ENCODE measurements at regions not wholly inside any gene's neighbourhood (a gene's known extent, or its start where the extent isn't known, plus 50 kb on each side); places are given as distances from the start of the nearest gene placed in this dataset.
"Not testable (repeated sequence)": the region's sequence is repeated elsewhere in the genome, so short reads cannot be mapped to it uniquely, and the experiment has no call there.

GRCh38 chr1:38153778-38154470 is 107.3 kb upstream of the POU3F1 start:
- no peak for TF ChIP-seq CTCF (IDR thresholded peaks at IDR 0.05; ENCODE audit: insufficient read depth, low read length, missing control alignments)
- ChIA-PET POLR2A (no interaction called here), CTCF (no interaction called here)
- DNase-seq (ENCODE audit: low read depth, low spot score), result no peak
- no peak overlapping the region for H3K4me3 ChIP-seq (ENCODE audit: low read depth, low read length)

DNA sequence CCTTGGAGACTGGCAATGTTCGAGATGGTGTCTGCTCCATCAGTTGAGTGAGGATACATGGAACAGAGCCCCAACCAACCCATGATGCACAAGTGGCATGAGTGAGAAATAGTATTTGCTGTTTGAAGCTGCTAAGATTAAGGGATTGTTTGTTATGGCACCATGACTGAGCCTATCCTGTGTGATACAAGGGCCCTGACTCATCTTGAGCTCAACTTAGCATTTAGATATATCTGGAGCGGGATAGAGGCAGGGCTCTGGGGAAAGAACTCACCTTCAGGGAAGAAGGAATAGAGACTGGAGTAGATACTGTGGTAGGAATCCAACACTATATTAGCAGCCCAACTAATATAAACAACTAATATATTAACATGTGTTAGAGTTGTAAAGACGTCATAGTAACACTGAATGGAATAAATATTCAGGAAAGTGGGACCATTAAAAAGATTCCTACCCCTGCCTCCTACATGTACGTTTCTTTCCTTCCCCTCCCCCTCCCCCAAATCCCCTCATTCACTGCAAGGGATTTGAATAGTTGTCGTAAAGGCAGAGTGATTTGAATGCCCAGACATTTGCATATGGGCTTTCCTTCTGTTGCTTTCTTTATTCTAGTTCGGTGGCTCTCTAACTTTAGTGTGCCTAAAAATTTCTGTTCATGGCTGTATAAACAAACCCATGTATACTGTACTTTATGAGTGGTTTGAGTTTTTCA is 106.6 kb upstream of the POU3F1 start:
- H3K4me3 ChIP-seq (ENCODE audit: low read depth, low read length), result no peak overlapping the region
- ChIA-PET POLR2A (no interaction called here), CTCF (no interaction called here)
- TF ChIP-seq CTCF (IDR thresholded peaks at IDR 0.05; ENCODE audit: insufficient read depth, low read length, missing control alignments), result no peak
- DNase-seq (ENCODE audit: low read depth, low spot score), result no peak

- DNase-seq (ENCODE audit: low read depth, low spot score), result no peak
- TF ChIP-seq CTCF (IDR thresholded peaks at IDR 0.05; ENCODE audit: insufficient read depth, low read length, missing control alignments), result no peak
- POLR2A ChIA-PET, result no interaction called here
- no peak overlapping the region for H3K4me3 ChIP-seq (ENCODE audit: low read depth, low read length)
- CTCF ChIA-PET, result no interaction called here
Observed at GRCh38 chr1:38152351-38153065, 105.9 kb upstream of the POU3F1 start.

DNA sequence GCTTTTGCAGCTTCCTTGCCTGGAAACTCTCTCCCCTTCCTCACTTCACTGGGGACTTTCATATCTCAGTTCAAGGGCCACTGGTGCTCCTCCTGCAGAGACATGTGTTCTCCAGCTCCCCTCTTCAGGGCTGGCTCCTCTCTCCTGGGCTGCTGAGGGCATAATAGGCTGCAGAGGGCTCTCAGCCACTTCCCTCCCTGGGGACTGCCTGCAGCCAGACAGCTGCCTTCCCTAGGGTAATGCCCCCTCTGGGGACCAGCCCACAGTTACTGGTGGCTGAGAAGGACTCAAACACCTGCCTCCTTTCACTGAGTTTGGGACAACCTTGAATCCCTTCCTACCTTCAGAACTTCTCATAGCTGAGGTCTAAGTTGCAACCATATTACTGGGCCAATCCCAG is 104.8 kb upstream of the POU3F1 start:
- DNase-seq (ENCODE audit: low read depth, low spot score), result no peak
- no peak overlapping the region for H3K4me3 ChIP-seq (ENCODE audit: low read depth, low read length)
- CTCF ChIA-PET, result no interaction called here
- POLR2A ChIA-PET, result no interaction called here
- no peak for TF ChIP-seq CTCF (IDR thresholded peaks at IDR 0.05; ENCODE audit: insufficient read depth, low read length, missing control alignments)

GRCh38 chr1:38146079-38146478 is 99.5 kb upstream of the POU3F1 start:
- POLR2A ChIA-PET; CTCF ChIA-PET; DNase-seq (ENCODE audit: low read depth, low spot score); H3K4me3 ChIP-seq (ENCODE audit: low read depth, low read length): not testable (repeated sequence)

DNA sequence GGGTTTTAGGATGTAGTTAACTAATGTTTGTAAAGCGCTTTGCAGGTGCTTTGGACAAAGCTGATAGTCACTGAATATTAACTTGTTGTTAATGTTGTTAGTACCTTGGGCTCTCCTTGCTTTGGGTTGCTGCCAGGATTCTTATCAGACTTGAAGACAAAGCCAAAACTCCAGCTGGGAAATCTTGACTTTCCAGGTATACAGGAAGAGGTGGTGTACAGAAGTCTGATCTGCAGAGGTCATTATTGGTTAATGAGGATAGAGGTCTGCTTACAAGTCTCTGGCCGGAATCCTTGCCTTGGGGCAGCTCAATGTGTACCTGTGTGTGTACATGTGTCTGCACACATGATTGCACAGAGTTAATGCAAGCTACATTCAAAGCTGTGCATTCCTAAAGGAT is 96.0 kb upstream of the POU3F1 start:
- CTCF ChIA-PET, result no interaction called here
- no peak overlapping the region for H3K4me3 ChIP-seq (ENCODE audit: low read depth, low read length)
- POLR2A ChIA-PET, result no interaction called here
- no peak for DNase-seq (ENCODE audit: low read depth, low spot score)
- TF ChIP-seq CTCF (IDR thresholded peaks at IDR 0.05; ENCODE audit: insufficient read depth, low read length, missing control alignments), result no peak
